Vagina (tissue), 2 donors: ENCODE measurements at regions not wholly inside any gene's neighbourhood (a gene's known extent, or its start where the extent isn't known, plus 50 kb on each side); places are given as distances from the start of the nearest gene placed in this dataset.
"Not testable (repeated sequence)": the region's sequence is repeated elsewhere in the genome, so short reads cannot be mapped to it uniquely, and the experiment has no call there.

Experiments
- DNase-seq, 2 donors: peaks; one replicate each; pipeline ENCODE4 v3.0.0-alpha.2; 2017; ENCODE audit errors: extremely low spot score in 2 of 2
- H3K27ac ChIP-seq: fragments of 200-600 bp; sonication (generic); one replicate; pipeline ENCODE4 v1.5.1; 2019
- H3K27me3 ChIP-seq: fragments of 200-600 bp; sonication (generic); one replicate; pipeline ENCODE4 v1.5.1; 2019
- H3K36me3 ChIP-seq, 2 donors: fragments of 200-600 bp; sonication (generic); one replicate each; pipeline ENCODE4 v1.5.1; 2017 to 2019
- H3K4me1 ChIP-seq: fragments of 200-600 bp; sonication (generic); one replicate; pipeline ENCODE4 v1.5.1; 2019
- H3K4me3 ChIP-seq, 2 donors: fragments of 200-600 bp; sonication (generic); 1 replicate in 1 of 2; 2 replicates in 1 of 2; pipeline ENCODE4 v1.5.1; 2016 to 2019
- H3K9me3 ChIP-seq: fragments of 200-600 bp; sonication (generic); one replicate; pipeline ENCODE4 v1.5.1; 2019
- POLR2A ChIP-seq, 2 donors: fragments of 450-650 bp; IDR thresholded peaks; one replicate each; pipeline ENCODE4 v1.6.1; 2017; ENCODE audit warnings: antibody characterized with exemption in 2 of 2, mild to moderate bottlenecking in 2 of 2, moderate library complexity in 2 of 2
- POLR2AphosphoS5 ChIP-seq, 2 donors: sonication (generic); formaldehyde crosslinking; IDR thresholded peaks; one replicate each; pipeline ENCODE4 v1.9.0; 2017; ENCODE audit warnings: antibody characterized with exemption in 2 of 2, mild to moderate bottlenecking in 2 of 2, low read depth in 1 of 2; ENCODE audit not compliant: insufficient read depth in 1 of 2
- intact Hi-C: fragments of 100-400 bp; cut with DNase I; formaldehyde crosslinking; loops from one replicate; pipeline ENCODE4 v1.15.1; 2023
- TF ChIP-seq, protein P1 (sequence below), 3 experiments: fragments of 450-650 bp in 2 of 3; fragments of 200-600 bp in 1 of 3; sonication (generic) in 1 of 3; IDR thresholded peaks; one replicate each; pipeline ENCODE4 v1.5.1; 2017 to 2019; ENCODE audit warnings: antibody characterized with exemption in 3 of 3, mild to moderate bottlenecking in 2 of 3, moderate library complexity in 2 of 3

DNA sequence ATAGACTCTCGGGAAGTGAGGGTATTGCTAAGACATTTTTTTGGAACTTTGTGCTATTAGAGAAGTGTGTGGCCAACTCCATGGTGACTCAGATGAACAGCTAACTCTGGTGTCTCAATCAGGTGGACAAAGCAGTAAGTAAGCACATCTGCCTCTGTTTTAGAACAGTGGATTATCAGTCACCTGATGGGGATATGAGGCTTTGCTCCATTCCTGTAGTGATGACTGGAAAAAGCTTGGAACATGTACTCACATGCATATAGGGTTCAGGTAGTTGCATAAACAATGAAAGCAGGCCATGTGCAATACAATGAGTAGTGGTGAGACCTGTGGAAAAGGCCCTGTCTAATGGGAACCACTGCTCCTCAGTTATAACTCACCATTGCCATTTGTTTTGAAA lies 168.2 kb upstream of the FBN2 start:
- Histone ChIP-seq H3K36me3 (no peaks in the 10 kb centered on the region), H3K9me3 (no peaks in the 10 kb centered on the region), H3K4me1 (no peaks in the 10 kb centered on the region), H3K27me3 (no peaks in the 10 kb centered on the region), H3K27ac (no peak overlapping the region), H3K4me3 (no peak overlapping the region)
- no peak for DNase-seq
- TF ChIP-seq, protein P1, sequence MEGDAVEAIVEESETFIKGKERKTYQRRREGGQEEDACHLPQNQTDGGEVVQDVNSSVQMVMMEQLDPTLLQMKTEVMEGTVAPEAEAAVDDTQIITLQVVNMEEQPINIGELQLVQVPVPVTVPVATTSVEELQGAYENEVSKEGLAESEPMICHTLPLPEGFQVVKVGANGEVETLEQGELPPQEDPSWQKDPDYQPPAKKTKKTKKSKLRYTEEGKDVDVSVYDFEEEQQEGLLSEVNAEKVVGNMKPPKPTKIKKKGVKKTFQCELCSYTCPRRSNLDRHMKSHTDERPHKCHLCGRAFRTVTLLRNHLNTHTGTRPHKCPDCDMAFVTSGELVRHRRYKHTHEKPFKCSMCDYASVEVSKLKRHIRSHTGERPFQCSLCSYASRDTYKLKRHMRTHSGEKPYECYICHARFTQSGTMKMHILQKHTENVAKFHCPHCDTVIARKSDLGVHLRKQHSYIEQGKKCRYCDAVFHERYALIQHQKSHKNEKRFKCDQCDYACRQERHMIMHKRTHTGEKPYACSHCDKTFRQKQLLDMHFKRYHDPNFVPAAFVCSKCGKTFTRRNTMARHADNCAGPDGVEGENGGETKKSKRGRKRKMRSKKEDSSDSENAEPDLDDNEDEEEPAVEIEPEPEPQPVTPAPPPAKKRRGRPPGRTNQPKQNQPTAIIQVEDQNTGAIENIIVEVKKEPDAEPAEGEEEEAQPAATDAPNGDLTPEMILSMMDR (IDR thresholded peaks at IDR 0.05), result no peak
- TF ChIP-seq POLR2A (IDR thresholded peaks at IDR 0.05) (no peak), POLR2AphosphoS5 (IDR thresholded peaks at IDR 0.05; ENCODE audit: insufficient read depth in 1 of 2, low read depth in 1 of 2) (no peak)
- intact Hi-C loops, result no loop called here

DNA sequence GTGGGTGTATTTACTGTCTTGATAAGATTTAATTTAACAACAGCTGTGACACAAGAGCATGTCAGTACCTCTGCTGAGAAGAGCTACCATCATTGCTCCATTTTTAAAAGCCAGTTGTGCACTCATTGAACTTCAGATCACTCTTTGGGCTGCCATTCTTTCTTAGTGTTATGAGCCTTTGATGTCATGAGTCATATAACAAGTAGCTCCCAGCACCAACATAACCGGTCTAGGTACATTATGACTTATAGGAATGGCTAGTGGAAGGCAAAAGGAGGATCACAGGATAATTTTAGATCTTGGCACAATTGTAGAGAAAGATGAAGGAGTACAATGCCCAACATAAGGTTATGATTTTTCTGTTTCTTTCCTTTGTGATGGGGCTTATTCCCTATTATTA lies 170.8 kb upstream of the FBN2 start:
- H3K27me3 ChIP-seq, result no peaks in the 10 kb centered on the region
- intact Hi-C loops, result no loop called here
- TF ChIP-seq, protein P1 (IDR thresholded peaks at IDR 0.05), result no peak
- TF ChIP-seq POLR2AphosphoS5 (IDR thresholded peaks at IDR 0.05; ENCODE audit: insufficient read depth in 1 of 2, low read depth in 1 of 2) (no peak), POLR2A (IDR thresholded peaks at IDR 0.05) (no peak)
- H3K36me3 ChIP-seq, result no peaks in the 10 kb centered on the region
- H3K9me3 ChIP-seq, result no peaks in the 10 kb centered on the region
- H3K27ac ChIP-seq, result no peak overlapping the region
- H3K4me3 ChIP-seq, result no peak overlapping the region
- no peak for DNase-seq
- no peaks in the 10 kb centered on the region for H3K4me1 ChIP-seq

DNA sequence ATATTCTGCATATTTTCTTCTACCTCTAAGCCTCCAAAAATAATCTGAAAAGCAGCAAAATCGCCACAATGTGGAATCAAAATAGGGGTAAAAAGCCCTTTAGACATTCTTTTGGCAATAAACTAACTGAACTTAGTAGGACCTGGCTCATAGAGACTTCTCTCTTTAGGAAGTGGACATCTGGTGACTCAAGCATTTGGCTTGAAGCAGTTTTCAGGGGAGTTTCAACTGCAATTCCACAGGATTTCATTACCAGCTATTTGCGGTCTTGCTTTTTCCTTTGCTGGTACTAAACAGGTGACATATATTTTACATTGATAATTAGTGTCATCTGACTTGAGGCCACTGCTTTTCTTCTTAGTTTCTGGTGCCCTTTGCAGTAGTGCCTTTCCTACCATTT lies 173.2 kb upstream of the FBN2 start:
- H3K36me3 ChIP-seq, result no peaks in the 10 kb centered on the region
- TF ChIP-seq POLR2A (IDR thresholded peaks at IDR 0.05), result no peak
- TF ChIP-seq, protein P1 (IDR thresholded peaks at IDR 0.05), result no peak
- no peak for TF ChIP-seq POLR2AphosphoS5 (IDR thresholded peaks at IDR 0.05; ENCODE audit: insufficient read depth in 1 of 2, low read depth in 1 of 2)
- no peaks in the 10 kb centered on the region for H3K9me3 ChIP-seq
- intact Hi-C loops, result no loop called here
- H3K4me1 ChIP-seq, result no peaks in the 10 kb centered on the region
- H3K27ac ChIP-seq, result no peak overlapping the region
- no peak overlapping the region for H3K4me3 ChIP-seq
- H3K27me3 ChIP-seq, result no peaks in the 10 kb centered on the region
- DNase-seq, result no peak

DNA sequence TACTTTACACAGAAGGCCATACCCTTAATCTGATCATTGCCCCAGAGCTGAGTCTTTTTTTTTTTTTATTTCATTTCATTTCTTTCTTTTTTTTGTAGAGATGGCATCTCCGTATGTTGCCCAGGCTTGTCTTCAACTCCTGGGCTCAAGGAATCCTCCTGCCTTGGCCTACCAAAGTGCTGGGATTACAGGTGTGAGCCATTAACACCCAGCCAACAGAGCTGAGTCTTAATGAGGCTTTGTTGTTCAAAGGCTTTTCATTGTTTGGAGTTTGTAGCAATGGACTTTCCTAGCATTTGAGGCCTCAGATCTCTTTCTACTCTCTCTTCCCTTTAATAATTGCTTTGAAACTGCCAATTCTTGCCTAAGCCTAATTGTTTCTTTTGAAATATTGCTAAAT lies 176.5 kb upstream of the FBN2 start:
- intact Hi-C loops, result no loop called here
- no peaks in the 10 kb centered on the region for H3K4me1 ChIP-seq
- H3K27ac ChIP-seq, result no peak overlapping the region
- H3K9me3 ChIP-seq, result no peaks in the 10 kb centered on the region
- H3K27me3 ChIP-seq, result no peaks in the 10 kb centered on the region
- TF ChIP-seq POLR2AphosphoS5 (IDR thresholded peaks at IDR 0.05; ENCODE audit: insufficient read depth in 1 of 2, low read depth in 1 of 2) (no peak), POLR2A (IDR thresholded peaks at IDR 0.05) (no peak)
- TF ChIP-seq, protein P1 (IDR thresholded peaks at IDR 0.05), result no peak
- no peak for DNase-seq
- no peak overlapping the region for H3K4me3 ChIP-seq
- no peaks in the 10 kb centered on the region for H3K36me3 ChIP-seq

DNA sequence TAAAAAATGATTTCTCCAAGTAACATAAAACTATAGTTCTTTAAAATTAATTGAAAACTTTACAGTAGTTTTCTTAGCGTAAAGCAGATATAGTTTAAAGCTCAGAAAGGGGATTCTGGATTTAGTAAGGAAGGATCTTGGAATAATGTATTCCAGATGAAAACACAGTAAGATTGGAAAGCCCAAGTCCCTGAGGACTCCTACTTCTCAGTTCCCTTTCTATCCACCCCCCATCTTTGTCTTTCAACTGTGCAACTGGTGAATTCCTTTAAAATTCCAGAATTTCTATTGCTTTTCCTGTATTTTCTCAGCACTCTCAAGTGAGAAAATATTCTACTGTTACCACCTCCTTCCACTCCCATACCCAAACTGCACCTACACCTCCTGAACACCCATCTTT lies 184.5 kb upstream of the FBN2 start:
- intact Hi-C loops, result no loop called here
- no peaks in the 10 kb centered on the region for H3K4me1 ChIP-seq
- H3K36me3 ChIP-seq, result no peaks in the 10 kb centered on the region
- H3K27ac ChIP-seq, result no peak overlapping the region
- DNase-seq, result no peak
- TF ChIP-seq POLR2AphosphoS5 (IDR thresholded peaks at IDR 0.05; ENCODE audit: insufficient read depth in 1 of 2, low read depth in 1 of 2) (no peak), POLR2A (IDR thresholded peaks at IDR 0.05) (no peak)
- TF ChIP-seq, protein P1 (IDR thresholded peaks at IDR 0.05), result no peak
- H3K9me3 ChIP-seq, result no peaks in the 10 kb centered on the region
- H3K27me3 ChIP-seq, result no peaks in the 10 kb centered on the region
- H3K4me3 ChIP-seq, result no peak overlapping the region

DNA sequence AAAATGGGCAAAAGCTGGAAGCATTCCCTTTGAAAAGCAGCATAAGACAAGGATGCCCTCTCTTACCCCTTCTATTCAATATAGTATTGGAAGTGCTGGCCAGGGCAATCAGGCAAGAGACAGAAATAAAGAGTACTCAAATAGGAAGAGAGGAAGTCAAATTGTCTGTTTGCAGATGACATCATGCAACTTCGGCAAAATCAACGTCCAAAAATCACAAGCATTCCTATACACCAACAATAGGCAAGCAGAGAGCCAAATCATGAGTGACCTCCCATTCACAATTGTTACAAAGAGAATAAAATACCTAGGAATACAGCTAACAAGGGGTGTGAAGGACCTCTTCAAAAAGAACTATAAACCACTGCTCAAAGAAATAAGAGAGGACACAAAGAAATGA lies 192.0 kb upstream of the FBN2 start:
- intact Hi-C loops, H3K9me3 ChIP-seq, H3K27me3 ChIP-seq, H3K4me3 ChIP-seq, H3K36me3 ChIP-seq, H3K4me1 ChIP-seq, DNase-seq, H3K27ac ChIP-seq: not testable (repeated sequence)

DNA sequence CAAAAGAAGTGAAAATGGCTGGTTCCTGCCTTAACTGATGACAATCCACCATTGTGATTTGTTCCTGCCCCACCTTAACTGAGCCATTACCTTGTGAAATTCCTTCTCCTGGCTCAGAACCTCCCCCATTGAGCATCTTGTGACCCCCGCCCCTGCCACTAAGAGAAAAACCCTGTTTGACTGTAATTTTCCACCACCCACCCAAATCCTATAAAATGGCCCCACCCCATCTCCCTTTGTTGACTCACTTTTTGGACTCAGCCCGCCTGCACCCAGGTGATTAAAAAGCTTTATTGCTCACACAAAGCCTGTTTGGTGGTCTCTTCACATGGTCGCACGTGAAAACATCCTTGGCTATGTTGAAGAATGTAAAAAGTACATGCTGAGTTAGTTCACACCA lies 197.6 kb upstream of the FBN2 start:
- intact Hi-C loops, H3K4me1 ChIP-seq, H3K9me3 ChIP-seq, H3K27ac ChIP-seq, DNase-seq, H3K36me3 ChIP-seq, H3K27me3 ChIP-seq, H3K4me3 ChIP-seq: not testable (repeated sequence)
